IMR-90 (cell line): ENCODE measurements at regions not wholly inside any gene's neighbourhood (a gene's known extent, or its start where the extent isn't known, plus 50 kb on each side); places are given as distances from the start of the nearest gene placed in this dataset.

Experiments used
- BHLHE40 ChIP-seq: fragments of 150-350 bp; IDR thresholded peaks from 2 replicates; pipeline ENCODE4 v1.6.1; 2016; ENCODE audit warnings: mild to moderate bottlenecking, low read depth, low read length
- CEBPB ChIP-seq: IDR thresholded peaks from 2 replicates; pipeline ENCODE4 v1.6.1; 2012; ENCODE audit warnings: low read depth, low read length, improper control_type of control experiment
- MAZ ChIP-seq: IDR thresholded peaks from 2 replicates; pipeline ENCODE4 v1.6.1; 2012; ENCODE audit warnings: low read depth, mild to moderate bottlenecking, low read length, improper control_type of control experiment, moderate library complexity, borderline replicate concordance
- POLR2A ChIP-seq: IDR thresholded peaks from 2 replicates; pipeline ENCODE4 v1.6.1; 2012; ENCODE audit warnings: mild to moderate bottlenecking, low read depth, low read length
- RAD21 ChIP-seq: IDR thresholded peaks from 2 replicates; pipeline ENCODE4 v1.6.1; 2012; ENCODE audit warnings: low read length, improper control_type of control experiment
- RCOR1 ChIP-seq: IDR thresholded peaks from 2 replicates; pipeline ENCODE4 v1.6.1; 2012; ENCODE audit warnings: mild to moderate bottlenecking, low read length, improper control_type of control experiment; ENCODE audit not compliant: insufficient replicate concordance
- RFX5 ChIP-seq: IDR thresholded peaks from 2 replicates; pipeline ENCODE4 v1.8.0; 2012; ENCODE audit warnings: low read depth, mild to moderate bottlenecking, low read length, moderate library complexity
- SMC3 ChIP-seq: fragments of 150-350 bp; IDR thresholded peaks from 2 replicates; pipeline ENCODE4 v1.6.1; 2016; ENCODE audit warnings: low read depth, mild to moderate bottlenecking, antibody characterized with exemption, low read length, moderate library complexity
- TF ChIP-seq, protein P1 (sequence below): conservative IDR thresholded peaks from 2 replicates; pipeline ENCODE4 v1.5.1; 2012; ENCODE audit warnings: mild to moderate bottlenecking, low read depth, low read length, improper control_type of control experiment
- TF ChIP-seq, protein P2 (sequence below): fragments of 150-350 bp; IDR thresholded peaks from 2 replicates; pipeline ENCODE4 v1.6.1; 2017; ENCODE audit warnings: mild to moderate bottlenecking, antibody characterized with exemption, low read length, low read depth

DNA sequence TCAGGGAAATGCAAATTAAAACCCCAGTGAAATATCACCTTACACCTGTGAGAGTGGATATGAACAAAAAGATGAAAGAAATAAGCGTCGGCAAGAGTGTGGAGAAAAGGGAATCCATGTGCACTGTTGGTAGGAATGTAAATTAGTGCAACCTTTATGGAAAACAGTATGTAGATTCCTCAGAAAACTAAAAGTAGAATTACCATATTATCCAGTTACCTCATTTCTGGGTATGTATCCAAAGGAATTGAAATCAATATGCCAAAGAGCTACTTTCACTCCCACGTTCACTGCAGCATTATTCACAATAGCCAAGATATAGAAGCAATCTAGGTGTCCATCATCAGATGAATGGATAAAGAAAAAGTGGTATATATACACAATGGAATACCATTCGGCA is 246.0 kb upstream of the ARHGAP20 start:
- TF ChIP-seq POLR2A (no peak), SMC3 (no peak), RCOR1 (no peak), RAD21 (no peak), CEBPB (no peak), RFX5 (no peak), BHLHE40 (no peak), MAZ (no peak)
- TF ChIP-seq, protein P1, sequence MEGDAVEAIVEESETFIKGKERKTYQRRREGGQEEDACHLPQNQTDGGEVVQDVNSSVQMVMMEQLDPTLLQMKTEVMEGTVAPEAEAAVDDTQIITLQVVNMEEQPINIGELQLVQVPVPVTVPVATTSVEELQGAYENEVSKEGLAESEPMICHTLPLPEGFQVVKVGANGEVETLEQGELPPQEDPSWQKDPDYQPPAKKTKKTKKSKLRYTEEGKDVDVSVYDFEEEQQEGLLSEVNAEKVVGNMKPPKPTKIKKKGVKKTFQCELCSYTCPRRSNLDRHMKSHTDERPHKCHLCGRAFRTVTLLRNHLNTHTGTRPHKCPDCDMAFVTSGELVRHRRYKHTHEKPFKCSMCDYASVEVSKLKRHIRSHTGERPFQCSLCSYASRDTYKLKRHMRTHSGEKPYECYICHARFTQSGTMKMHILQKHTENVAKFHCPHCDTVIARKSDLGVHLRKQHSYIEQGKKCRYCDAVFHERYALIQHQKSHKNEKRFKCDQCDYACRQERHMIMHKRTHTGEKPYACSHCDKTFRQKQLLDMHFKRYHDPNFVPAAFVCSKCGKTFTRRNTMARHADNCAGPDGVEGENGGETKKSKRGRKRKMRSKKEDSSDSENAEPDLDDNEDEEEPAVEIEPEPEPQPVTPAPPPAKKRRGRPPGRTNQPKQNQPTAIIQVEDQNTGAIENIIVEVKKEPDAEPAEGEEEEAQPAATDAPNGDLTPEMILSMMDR: no peak
- TF ChIP-seq, protein P2, sequence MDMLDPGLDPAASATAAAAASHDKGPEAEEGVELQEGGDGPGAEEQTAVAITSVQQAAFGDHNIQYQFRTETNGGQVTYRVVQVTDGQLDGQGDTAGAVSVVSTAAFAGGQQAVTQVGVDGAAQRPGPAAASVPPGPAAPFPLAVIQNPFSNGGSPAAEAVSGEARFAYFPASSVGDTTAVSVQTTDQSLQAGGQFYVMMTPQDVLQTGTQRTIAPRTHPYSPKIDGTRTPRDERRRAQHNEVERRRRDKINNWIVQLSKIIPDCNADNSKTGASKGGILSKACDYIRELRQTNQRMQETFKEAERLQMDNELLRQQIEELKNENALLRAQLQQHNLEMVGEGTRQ: no peak
